ENCODE measurements at regions not wholly inside any gene's neighbourhood (a gene's known extent, or its start where the extent isn't known, plus 50 kb on each side); places are given as distances from the start of the nearest gene placed in this dataset.
"Not testable (repeated sequence)": the region's sequence is repeated elsewhere in the genome, so short reads cannot be mapped to it uniquely, and the experiment has no call there.

DNA sequence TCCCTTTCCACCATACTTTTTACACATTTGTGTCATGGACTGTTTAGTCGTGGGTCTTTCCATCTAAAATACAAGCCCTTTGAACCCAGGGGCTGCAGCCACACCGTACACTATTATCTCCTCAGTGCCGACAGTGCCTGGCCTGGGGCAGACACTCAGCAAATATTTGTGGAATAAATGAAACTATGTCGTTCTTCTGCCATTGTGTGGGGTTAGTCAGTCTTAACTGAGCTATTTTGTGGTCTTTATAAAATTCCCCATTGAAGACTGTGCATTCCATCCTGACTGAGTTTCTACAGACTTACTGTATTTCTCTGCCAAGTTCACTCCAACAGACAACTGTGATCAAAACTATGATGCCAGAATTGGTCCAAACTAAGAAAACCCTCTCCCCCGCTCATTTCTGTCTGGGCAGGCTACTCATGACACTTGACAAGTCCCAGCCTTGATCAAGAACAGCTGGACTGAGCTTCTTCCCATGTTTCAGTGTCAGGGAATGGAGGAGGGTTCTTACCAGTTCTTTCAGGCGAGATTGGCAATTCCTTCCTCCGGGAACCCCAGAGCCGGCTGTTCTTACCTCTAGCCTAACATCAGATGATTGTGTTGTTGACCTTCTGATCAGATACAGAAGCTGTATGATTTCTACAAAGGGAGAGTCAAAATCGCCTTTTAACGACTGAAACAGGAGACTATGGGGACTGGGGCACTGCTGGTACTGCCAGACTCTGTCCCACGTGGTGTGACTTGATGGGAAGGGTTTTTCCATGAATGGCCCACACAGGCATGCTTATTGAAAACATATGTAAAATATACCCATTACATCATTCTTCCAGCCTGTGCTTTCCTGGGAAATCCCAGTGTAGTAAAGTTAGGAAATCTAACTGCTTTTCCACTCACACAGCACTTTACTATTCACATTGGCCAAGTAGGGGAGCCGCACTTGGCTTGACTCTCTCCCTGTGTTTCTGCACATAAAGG is 77.4 kb upstream of the NPAS2 start:
- no peak for DNase-seq (ENCODE audit: low read depth)

DNA sequence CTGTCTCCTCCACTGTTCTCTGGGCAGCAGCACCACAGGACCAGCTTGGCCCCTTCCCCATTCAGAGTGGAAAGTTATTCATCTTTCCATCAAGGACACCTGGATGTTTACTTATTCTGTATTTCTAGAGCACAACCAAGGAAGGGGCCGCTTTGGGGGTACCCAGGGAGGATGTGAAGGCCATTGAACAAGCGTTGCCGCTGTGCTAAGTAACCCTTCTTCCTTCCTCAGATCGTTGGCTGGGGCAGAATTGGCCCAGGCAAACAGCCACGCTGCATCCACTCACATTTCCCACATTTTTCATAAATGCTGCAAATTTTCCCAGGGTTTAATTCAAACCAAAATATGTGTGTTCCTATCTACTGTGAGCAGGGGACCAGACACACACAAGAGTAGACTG is 76.2 kb upstream of the NPAS2 start:
- DNase-seq (ENCODE audit: low read depth) = no peak

DNA sequence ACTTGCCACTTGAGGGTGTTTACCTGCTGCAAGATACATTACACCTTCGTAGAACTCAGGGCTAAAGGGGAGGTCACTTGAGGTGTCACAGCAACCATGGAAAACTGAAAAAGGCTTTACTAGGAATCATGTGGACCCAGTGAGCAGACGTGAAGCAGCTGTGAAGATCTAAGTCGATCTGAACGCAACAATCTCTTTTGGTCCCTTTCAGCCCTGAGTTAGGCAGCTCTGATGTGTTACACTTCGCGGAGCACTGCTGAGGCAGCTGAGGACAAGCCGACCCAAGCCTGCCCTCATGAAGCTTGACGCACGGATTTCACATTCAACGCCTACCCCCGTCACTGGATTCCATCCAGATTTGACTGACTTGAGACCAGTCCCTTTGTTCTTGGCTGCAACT is 75.8 kb upstream of the NPAS2 start:
- no peak for DNase-seq (ENCODE audit: low read depth)

DNA sequence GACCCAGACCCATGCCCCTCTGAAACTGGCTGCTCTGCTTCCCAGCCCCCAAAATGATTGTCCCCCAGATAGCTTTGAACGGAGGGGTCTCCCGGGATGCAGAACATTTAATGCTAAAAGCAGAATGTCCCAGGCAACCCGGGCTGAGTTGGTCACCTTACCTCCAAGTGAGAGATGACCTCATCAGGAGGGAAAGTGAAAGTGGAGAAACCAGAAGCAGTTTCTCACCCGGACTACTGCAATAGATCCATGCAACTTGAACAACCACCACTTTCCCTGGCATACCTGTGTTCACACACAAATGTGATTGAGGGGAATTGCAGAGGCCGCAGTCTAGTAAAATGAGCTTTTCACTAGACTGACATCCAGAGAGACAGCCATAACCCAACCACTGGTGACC is 75.3 kb upstream of the NPAS2 start:
- no peak for DNase-seq (ENCODE audit: low read depth)

DNA sequence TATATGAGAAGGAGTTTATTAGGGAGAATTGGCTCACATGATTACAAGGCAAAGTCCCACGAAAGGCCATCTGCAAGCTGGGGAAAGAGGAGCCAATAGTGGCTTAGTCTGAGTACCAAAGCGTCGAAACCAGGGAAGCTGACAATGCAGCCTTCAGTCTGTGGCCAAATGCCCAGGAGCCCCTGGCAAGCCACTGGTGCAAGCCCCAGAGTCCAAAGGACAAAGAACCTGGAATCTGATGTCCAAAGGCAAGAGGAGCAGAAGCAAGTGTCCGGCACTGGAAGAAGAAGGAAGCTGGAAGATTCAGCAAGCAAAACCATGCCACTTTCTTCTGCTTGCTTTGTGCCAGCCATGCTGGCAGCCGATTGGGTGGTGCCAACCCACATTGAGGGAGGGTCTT is 74.3 kb upstream of the NPAS2 start:
- DNase-seq (ENCODE audit: low read depth) = no peak

DNA sequence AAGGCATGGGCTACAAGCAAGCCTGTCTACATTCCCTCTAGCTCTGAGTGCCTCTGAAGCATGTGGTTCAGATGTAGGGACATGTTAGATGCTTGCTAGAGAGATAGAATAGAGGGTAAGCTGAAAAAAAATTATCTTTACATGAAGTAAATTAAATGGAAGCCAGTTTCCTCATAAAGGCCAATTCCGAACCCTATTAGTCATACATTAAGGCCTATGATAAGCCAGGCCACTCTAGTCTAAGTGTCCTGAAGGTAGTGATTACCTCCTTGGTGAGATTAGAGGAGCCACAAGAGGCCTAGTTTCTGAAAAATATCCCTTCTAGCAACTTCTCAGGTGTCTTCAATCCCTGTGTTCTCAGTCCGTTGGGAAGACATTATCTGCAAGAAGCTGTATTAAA is 72.4 kb upstream of the NPAS2 start:
- no peak for DNase-seq (ENCODE audit: low read depth)

DNA sequence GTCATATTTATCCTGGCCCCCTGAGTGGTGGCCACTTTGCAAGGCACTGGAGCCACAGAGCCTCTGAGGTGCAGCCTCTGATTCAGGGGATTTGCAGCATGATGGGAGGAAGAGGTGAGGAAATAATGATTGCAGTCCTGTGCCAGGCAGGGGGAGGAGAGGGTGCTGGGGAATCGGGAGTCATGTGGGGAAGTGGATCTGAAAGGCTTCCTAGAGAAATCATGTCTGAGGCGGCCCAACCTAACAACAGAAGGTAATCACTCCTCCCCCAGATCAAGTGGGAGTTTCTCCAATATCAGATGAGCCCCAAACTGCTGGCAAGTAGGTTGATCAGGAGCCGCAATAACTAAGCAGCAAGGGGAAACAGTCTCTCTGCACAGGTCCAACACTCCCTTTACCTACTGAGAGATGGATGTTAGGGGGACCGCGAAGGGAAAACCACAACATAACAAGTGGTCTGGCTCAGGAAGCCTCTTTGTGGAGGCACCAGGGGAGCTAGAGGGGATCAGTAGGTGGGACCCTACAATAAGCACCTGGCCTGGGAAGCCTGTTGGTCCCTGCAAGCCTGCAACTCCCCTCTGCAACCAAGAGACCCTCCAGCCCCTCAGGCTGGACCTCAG is 71.8 kb upstream of the NPAS2 start:
- no peak for DNase-seq (ENCODE audit: low read depth)

DNA sequence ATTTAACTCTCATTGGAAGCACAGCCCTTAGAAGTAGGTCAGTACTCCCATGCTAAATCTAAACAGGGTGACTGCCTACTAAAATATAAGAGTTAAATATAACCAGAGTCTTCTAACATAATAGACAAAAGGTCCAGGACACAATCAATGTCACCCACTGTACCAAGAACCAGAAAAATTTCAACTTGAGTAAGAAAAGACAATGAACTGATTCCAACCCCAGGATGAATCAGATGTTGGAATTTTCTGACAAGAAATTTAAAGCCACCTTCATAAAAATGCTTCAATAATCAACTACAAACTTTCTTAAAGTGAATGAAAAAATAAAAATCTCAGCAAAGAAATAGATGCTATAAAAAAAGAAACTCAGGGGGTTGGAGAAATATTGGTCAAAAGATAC is 71.3 kb upstream of the NPAS2 start:
- no peak for DNase-seq (ENCODE audit: low read depth)

DNA sequence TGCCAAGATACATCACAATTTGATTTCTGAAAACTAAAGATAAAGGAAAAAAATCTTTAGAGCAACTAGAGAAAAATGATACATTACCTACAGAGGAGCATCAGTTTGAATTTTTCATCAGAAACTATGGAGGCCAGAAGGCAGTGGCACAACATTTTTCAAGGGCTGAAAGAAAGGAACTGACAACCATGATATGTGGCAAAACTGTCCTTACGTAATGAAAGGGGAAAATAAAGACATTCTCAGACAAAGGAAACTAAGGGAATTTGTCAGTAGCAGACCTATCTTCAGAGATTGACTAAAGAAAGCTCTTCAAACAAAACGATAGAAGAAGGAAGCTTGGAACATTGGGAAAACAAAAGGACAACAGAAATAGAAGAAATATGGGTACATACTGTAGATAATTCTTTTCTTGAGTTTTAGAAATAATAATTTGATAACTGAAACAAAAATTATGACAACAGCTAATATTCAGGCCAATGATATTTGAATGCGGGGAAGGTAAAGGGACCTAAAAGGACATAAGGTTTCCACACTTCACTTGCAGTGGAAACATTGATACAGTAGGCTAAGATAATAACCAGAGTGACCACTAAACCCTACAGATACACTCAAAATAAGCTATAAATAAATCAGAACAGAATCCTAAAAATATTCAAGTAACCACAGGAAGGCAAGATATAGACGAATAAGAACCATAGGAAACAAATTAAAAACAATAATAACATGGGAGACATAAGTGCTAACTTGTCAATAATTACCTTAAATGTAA is 70.0 kb upstream of the NPAS2 start:
- DNase-seq (ENCODE audit: low read depth) = no peak

DNA sequence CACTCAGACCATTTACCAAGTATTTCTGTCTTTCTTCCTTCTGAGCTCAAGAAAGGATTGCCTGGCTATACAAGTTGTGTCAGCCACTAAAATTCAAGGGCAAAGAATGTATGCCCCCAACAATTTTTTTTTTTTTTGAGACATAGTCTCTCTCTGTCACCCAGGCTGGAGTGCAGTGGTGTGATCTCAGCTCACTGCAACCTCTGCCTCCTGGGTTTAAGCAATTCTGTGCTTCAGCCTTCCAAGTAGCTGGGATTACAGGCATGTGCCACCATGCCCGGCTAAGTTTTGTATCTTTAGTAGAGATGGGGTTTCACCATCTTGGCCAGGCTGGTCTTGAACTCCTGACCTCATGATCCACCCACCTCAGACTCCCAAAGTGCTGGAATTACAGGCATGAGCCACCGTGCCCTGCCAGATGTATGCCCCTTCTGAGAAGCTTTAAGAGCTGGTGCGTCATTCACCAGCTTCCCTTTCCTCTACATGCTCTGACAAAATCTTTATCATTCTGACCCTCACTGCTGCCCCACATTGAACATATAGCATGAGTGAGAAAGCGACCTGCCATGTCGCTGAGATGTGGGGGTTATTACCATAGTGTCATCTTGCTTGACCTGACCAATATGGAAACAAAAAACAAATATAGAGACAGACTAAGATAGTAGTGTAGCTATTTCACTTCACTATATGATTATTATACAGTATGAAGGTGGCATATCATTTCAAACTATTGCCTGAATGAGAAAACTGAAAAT is 67.9 kb upstream of the NPAS2 start:
- not testable (repeated sequence) for DNase-seq (ENCODE audit: low read depth)

DNA sequence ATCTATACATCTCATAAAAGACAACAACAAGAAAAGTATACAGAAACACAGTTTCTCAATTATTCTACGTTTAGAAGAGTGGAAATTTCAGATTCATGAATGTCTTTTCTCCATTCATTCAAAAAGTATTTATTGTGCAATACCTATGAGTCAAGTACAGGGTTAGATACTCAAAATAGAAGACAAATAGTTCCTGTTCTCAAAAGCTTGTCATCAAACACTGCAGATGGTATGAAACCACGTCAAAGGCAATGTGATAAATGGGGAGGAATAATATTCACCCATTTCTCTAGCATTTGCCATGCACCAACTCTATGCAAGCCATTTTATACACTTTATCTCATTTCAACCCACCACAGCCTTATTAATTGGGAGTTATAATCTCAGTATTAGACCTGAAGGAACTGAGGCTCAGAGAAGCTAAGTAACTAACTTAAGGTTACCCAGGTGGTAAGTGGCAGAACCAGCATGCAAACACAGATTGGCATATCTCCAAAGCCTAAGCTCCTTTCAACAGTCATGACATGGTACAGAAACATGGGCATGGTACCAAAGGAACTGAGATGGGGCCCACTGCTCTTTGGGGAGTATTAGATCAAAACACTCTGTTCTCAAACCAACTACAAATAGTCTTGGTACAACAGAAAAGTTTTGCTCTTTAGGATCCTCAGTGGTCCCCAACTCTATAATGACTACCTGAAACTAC is 67.2 kb upstream of the NPAS2 start:
- DNase-seq (ENCODE audit: low read depth) = no peak

DNA sequence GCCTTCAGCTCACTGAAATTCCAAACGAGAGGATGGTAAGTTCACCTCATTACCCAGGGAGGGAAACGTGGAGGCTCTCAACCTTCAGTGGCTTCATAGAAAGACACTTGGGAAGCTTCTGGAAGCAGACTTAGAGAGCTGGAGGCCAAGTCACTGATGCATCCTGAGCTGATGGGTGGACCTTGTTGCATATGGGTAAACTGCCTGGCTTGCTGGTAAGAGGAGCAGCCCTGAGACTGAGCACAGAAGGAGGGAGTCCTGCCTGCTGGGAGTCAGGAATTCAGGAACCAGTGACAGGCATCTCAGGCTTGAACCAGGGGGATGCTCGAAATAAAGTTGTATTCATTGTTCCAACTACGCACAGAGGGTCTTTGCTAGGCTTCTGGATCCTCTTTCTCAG is 66.5 kb upstream of the NPAS2 start:
- DNase-seq (ENCODE audit: low read depth) = no peak

DNA sequence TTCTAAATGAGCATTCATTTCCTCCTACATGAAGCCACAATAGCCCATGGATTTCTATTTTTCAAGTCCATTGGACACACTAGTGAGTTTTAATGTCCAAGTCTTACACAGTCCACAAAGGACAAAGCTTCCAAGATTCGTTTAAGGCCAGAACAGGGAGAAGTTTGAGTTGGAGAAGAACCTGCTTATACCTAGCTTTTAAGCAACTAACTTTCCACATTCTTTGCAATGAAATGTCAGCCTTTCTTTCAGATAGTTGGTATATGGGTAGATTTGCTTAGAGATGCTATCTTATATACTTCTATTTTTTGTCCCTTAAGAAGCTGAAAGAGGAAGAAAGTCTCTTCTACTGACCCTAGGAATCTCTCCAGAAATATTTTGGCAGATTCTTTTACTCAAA is 66.1 kb upstream of the NPAS2 start:
- DNase-seq (ENCODE audit: low read depth) = no peak

DNA sequence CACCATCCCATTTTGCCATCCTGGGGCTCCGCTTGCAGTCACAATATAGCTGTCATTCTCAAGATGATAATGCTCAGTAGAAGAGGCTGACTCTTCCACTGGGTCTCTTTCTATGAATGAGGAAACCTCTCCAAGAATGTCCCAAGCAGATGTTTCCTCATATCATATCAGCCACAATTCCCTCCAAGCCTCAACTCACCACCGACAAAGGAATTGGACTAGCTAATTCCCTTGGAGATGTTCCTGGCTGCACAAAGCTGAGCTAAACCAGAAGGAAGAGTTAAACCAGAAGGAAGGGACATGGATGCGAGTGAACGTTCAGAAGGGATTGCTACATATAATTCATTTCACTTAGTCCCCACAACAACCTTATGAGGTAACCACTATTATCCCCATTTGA is 65.0 kb upstream of the NPAS2 start:
- DNase-seq (ENCODE audit: low read depth) = no peak

DNA sequence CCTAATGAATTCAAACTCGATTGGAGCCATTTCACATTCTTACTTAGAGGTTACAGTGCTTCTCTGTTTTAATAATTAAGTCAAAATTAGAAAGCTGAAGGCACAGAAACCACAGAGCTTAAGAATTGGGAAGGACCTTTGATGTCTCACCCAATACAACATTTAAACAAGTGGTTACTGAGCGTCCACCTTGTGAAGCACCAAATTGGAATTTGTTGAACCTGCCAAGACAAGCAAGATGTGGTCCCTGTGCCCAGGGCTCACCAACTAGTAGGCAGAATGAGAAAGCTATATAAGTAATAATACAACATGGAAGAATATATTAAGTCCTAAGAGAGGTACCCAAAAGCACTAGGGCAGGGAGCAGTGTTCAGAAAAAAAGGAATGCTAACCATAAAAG is 64.5 kb upstream of the NPAS2 start:
- DNase-seq (ENCODE audit: low read depth) = no peak

DNA sequence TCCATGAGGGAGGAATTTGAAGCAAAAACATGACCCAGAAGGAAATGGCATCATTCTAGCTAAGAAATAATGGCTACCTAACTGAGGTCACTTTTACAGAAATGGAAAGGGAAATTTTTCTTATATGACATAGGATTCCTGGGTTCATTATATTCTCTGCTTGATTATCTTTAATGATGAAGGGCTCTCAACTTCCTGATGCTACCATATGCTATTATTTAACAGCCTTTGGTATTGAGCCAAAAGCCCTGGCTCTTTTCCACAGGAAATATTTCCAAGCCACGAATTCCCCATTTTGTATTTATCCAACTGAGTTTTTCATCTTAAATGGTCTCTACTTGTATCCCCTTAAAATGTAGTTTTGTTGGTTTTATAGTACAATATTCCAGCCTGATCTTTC is 63.2 kb upstream of the NPAS2 start:
- no peak for DNase-seq (ENCODE audit: low read depth)

DNA sequence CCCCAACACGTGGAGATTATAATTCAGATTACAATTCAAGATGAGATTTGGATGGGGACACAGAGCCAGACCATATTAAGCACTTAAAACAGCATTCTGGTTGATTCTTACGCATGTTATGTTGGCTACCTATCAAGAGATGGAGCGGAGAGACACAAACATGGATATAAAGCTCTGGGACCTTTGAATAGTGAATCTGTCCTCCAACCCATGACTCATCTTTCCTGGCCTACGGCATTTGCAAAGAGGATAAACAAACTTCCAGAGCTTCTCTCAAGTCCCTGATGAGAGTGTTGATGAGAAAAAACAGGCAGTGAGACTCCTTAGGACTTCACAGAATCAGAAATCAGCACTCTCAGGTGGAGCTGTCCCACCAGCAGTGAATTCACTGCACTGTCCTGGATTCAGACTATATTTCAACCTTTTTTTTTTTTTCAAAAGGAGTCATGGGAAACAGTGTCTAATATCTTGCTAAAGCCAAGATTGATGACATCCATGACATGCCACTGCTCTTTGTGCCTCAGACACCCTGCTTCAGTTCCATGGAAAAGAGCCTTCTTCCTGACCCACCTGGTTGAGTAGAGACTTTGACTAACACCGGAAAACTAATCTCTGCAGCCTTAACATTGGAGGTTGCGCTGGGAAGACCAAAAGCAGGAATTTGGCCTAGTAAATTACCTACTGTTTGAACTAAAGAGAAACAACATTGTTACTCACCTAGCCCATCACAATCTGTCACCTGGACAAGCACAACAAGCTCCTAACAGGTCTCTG is 62.1 kb upstream of the NPAS2 start:
- DNase-seq (ENCODE audit: low read depth) = no peak

DNA sequence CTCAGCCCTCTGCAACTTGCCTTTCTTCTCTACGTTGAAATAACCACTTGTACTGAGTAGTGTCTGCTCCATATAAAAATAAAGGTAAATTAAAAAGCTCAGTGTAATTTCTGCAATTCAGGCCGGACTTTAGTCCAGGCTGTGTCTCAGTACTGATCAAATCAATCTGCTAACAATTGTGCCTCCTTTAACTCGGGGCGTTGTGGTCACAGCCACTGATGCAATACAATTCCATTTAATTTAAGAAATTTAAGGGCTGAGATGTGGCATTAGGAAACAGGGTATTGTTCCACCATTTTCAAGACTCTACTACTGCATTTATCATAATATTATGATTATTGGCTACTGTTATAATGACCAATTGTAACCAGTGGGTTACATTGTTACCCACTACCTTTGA is 60.0 kb upstream of the NPAS2 start:
- no peak for DNase-seq (ENCODE audit: low read depth)

DNA sequence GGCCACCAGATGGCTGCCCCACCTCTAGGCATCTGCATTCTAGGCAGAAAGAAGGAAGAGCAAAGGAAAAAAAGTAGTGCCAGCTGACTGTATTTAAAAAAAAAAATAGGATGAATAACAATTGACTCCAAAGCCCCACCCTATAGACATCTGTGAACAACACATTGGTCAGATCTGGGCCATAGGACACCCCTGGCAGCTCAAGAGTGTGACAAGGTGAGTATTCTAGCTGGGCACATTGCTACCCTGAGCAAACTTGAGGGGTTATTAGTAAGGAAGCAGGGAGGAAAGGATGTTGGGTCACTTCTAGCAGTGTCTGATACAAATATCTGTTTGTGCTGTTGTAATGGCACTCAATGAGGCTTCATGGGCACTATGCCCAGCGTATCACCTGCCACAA is 58.6 kb upstream of the NPAS2 start:
- no peak for DNase-seq (ENCODE audit: low read depth)

DNA sequence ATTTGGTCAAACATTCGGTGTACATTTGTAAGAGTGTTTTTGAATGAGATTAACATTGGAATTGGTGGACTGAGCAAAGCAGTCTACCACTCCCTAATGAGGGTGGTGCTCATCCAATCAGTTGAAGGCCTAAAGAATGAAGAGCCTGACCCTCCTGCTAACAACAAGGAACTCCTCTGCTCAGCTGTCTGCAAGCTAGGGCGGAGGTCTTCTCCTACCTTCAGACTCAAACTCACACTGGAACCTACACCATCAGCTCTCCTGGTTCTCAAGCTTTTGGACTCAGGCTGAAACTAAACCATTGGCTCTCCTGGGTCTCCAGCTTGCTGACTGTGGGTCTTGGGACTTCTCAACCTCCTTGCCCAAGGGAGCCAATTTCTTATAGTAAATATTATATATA is 55.5 kb upstream of the NPAS2 start:
- DNase-seq (ENCODE audit: low read depth) = no peak

DNA sequence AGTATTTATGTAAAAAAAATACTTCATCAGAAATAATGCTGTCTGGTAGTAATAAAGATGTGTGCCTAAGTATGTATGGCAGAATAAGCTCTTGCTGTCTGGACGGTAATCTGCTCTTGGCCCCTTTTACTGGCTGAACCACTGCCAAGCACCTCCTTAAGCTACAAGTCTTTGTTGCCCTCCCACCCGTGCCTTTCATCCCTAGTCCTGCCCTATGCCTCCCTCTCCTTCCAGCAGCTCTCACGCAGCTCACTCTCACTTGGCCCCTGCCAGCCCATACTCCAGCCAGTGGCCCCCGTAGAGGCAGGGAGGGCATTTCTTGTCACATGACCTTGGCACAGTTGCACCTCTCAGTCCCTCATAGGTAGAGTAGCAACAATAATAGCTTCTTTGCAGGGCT is 54.5 kb upstream of the NPAS2 start:
- DNase-seq (ENCODE audit: low read depth) = no peak

Measured in activated T-cell treated with anti-CD3 and anti-CD28 coated beads for 1 hour (primary cell).